Globus pallidus (tissue), 1 donor: ENCODE measurements at regions not wholly inside any gene's neighbourhood (a gene's known extent, or its start where the extent isn't known, plus 50 kb on each side); places are given as distances from the start of the nearest gene placed in this dataset.

Source experiments
- DNase-seq: peaks from one replicate; pipeline ENCODE4 v3.0.0-alpha.2; 2015; ENCODE audit warnings: low spot score

DNA sequence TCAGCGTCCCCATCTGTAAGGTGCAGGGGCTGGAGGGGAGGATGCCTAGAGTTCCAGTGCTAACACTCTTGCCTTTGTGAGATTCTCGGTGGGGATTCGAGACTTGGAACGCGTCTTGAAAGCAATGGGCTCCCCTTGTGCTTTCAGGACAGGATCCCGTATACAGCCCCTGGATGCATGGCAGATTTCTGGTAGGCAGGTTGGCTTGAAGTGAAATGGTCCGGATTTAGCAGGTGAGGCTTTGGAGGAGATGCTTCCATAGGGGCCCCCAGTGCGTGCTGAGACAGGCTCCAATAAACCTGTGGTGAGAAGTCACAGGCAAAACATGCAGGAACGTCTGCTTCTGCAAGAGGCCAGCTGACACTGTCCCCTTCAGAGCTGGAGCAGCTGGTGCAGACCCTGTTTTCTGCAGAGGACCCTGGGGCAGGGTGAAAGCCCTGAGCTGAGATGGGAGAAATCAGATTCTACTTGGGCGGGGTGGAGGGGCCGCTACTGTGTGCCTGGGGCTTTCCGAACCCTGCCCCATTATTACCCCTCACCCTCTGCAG, 270.4 kb downstream of the PTPRU start:
- no peak for DNase-seq

DNA sequence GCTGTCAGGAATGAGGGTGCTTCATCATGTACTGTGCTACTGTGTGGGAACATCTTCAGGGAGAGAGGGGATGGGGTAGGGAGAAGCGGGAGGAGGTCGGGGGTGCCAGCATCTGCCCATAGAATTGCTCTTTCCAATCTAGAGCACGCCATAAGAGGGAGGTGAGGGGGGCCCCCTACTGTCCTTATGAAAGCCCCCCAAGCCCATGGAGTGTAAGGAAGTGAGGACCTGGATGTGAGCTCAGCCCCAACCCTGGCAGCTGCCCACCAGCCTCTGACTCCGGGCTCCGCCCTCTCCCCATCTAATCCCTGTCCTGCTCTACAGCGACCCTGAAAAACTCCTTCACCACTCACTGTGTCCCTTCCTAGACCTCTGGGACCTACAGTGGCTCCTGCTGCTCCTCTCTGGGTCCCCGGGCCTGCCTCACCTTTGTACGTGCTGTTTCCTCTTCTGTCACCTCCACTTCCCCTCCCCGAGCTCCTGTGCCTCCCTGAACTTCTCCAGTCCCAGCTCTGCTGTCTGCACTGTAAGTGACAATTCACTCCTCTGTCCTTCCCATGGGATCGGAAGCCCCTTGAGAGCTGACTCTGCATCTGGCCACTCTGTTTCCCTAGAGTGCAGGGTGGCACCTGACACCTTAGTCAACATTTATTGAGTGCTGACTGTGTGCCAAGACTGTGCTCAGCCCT, 269.4 kb downstream of the PTPRU start:
- no peak for DNase-seq

DNA sequence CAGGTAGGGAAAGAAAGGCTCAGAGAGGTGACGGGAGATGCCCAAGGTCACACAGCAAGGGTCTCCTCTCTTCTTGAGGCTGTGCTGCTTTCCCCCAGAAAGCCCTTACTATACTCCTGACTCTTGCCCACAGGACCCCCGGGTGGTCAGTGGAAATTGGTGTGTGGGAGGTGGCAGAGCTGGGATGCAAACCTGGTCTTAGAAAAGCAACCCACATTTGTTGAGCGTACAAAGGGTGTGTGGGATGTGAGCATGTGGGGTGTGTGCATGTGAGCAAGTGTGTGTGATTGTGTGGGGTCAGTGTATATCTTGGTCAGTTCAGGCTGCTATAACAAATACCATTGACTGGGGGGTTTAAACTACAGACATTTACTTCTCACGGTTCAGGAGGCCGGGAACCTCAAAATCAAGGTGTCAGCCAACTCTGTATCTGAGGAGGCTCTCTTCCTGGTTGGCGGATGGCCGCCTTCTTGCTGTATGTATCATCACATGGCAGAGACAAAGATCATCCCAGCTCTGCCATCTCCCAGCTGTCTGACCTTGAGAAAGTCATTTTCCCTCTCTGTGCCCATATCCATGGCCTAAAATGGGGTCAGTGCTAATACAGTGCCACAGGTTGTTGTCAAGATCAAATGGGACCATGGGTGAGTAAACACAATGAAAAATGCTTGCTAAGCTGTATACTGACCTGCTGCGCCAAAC, 268.5 kb downstream of the PTPRU start:
- DNase-seq, result no peak

DNA sequence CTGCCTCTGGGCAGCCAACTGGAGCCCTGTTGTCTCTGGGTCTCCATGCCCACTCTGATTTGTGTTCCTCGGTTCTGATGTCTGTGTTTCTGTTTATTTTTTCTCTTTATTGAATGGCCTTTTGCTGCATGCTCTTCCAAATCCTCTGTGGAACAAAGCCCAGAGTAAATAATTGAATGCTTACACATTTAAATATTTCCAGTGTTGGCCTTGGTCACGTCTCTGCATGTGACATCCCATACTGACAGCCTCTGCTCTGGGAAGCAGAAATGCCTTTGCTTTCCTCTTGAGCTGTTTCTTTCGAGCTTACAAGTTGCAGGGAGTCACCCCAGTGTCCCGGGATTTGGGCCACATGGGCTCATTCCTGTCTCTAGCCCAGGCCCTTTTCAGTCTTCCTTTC, 267.9 kb downstream of the PTPRU start:
- no peak for DNase-seq

DNA sequence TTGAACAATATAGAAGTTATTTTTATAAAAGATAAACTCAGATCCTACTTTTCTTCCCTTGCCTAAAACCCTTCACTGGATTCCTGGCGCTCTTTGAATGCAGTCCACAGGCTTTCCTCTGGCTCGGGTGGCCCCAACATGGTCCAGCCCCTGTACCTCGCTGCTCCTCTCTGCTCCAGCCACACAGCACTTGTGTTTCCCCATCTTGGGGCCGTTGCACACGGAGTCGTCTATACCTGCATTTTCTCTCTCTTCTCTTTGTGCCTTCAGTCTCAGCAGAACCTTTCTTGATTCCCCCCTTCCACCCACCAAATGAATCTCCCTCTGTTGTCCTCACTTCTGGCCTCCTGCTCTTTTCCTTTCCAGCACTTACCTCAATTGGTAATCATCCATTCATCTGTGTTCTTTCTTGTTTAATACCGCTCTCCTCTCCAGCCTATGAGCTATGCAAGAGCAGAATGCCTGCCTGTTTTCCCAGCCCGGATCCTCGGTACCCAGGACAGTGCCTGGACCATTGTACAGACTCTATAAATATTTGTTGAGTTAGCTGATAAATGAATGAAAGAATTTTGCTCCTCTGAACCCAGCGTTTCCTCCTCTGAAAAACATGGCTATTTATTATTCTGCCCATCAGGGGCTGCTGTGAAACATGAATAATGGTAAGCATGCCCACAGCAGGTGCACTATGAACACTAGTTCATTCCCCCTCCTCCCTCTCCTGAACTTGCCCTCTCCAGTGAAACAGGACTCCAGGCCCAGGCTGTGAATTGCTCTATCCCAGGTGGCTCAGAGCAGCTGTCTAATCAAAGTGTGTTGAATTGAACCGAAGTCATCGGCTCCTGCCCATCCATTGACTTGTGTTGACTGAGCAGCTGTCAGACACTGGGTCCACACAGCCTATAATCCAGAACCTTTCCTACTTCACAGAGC, 266.9 kb downstream of the PTPRU start:
- no peak for DNase-seq

DNA sequence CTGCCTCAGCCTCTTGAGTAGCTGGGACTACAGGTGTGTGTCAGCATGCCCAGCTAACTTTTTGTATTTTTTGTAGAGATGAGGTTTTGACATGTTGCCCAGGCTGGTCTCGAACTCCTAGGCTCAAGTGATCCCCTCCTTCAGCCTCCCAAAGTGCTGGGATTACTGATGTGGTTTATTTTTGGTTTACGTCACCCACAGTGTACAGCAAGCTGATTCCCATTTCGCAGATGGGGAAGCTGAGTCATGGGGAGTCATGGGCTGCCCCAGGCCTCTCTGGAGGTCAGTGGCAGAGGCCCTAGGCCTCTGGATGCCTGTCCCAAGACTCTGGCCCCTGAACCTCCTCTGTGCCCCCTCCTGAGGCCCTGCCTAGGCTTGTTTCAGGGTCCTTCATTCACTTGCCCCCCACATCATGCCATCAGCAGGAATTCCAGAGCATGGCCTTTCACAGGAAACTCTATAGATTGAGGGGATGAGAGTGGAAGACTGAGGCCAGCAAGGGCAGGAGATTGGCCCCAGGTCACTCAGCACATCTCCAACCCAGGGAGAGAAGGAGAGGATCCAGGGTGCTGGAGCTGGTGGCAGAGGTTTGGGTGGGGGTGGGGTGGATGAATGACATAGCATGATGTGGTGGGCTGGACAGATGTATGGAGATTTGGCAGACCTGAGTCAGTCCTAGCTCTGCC, 266.0 kb downstream of the PTPRU start:
- no peak for DNase-seq

DNA sequence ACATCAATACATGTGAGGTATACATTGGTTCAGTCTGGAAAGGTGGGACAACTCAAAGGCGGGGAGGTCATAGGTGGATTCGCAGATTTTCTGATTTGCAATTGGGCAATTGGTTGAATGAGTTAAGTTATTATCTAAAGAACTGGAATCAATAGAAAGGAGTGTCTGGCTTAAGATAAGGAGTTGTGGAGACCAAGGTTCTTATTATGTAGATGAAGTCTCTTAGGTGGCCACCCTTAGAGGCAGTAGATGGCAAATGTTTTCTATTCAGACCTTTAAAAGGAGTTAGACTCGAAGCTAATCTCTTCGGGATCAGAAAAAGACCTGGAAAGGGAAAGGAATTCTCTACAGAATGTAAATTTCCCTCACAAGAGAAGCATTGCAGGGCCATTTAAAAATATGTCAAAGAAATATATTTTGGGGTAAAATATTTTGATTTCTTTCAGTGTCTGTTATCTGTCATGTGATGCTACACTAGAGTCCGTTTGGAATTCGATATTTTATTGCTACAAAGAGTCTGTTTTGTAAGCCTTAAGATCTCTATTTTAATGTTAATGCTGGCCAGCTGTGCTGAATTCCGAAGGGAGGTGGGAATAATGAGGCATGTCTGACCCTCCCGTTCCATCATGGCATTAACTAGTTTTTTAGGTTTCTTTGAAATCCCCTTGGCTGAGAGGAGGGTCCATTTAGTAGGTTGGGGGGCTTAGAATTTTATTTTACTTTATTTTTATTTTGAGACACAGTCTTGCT, 265.1 kb downstream of the PTPRU start:
- no peak for DNase-seq

DNA sequence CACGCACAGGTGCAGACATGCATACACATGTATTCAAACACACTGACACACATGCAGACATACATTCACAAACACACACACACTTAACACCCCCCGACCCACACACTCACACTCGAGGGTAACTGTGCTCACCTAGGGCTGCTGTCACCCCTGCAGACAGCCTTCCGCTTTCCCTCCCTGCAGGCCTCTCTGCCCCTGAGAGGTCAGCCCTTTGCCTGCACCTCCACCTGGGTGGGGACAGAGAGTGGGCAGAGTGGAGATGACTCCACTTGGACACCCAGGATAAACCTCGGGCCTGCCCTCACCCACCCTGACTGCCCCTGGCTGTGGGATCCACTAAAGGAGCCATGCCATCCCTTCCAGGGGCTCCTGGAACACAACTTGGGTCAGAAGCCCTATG, 264.3 kb downstream of the PTPRU start:
- DNase-seq, result no peak

DNA sequence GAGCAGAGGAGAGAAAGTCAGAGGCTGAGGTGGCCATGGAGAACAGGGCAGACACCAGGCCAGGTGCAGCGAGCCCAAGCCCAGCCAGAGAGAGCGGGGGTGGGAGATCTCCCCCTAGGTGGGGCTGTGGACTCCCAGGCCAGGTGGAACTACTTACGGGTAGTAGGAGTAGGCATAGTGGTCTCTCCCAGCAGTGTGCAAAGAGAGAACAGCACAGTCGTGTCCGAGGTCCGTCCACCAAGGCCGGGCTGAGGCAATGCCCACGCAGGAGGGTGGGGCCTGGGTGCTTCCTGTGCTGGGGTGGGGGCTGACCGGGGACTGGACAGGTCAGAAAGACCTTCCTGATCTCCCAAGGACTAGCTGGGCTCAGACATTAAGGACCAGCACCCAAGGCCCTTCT, 263.7 kb downstream of the PTPRU start:
- DNase-seq, result no peak

DNA sequence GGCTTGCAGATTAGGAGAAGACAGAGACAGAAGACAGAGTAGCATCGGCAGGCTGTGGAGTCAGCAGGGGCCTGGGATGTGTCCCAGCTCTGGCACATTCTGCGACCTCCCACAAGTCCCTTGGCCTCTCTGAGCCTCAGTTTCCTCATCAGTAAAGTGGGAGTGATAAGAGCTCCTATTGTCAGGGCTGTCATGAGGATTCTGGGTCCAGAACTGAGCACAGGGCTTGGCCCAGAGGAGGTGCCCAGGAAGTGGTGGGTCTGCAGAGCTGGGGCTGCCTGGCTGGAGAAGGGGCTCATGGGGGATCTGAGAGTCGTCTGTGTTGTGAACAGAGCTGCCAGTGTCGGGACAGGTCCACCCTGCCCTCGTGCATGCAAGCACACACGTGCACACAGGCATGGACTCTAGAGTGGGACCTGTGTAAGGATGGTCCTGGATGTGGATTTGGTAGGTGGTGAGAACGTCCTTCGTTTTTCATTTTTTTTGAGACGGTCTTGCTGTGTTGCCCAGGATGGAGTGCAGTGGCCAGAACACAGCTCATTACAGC, 262.9 kb downstream of the PTPRU start:
- no peak for DNase-seq

DNA sequence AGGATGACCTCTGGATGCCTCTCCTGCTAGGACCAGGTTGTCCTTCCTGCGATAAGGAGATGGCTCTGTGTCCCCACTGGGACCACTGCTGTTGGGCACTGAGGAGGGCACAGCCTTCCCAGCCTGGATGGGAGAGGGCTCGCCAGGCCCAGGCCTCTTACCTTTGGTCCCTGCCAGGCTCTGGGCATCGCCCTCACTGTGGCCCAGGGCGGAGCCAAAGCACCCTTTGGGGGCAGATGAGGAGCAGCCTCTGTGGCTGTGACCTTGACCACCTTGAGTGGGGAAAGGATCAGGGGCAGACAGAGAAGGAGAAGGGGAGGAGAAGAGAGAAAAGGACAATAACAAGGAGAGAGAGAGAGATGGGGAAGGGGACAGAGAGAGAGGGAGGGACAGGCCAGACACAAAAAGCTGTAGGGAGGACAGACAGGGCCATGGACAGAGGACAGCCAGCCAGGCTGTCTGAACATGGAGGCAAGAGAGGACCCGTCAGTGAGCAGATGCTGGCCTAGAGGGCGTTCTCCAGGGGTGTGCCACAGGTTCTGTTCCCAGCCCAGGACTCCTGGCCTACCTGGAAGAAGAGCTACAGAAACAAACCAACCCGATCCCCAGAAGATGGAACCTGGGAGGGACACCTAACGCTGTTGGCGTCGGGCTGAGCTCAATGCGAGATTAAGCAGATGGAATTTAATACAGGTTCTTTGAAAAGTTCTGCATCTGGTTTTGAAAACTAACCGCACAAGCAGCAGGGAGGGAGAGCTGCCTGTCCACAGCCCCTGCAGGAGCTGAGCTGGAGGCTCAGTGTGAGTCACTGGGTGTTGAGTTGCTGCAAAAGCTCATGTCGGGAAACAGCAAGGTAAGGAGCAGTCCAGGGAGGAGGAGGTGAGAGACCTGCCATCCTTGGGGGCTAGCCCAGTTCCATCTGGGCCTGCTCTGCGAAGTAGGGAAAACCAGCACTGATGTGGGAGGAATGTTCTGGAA, 262.1 kb downstream of the PTPRU start:
- DNase-seq, result no peak

DNA sequence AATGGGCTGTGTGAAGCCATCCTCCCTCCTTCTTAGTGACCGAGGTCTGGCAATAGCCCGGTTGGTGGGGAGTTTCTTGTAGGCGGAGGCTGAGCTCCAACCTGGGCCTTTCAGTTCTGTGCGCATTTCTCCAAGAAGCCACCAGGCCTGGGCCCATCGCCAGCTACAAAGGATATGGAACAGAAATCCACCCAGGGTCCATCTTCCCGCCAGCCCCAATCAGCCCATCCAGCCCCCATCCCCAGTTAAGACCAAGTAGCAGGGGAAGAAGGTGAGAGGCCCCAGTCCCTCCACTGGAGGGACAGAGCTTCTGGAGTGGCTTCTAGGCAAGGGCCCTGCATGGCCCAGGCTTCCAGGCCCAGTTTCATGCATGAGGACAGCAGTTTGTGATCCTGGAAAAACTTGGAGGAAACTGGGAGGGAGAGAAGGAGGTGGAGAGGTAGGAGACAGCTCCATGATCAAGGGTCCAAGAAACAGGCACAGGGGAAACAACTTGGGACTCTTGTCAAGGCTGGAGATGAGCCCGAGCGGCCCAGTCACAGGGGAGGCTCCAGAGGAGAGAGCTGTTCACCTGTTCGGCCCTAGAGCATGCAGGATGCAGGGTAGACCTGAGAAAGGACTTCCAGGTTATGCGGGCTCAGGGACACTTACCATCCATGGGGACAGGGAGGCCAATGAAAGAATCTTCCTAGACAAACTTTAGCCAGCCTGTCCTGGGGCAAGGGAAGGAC, 261.2 kb downstream of the PTPRU start:
- no peak for DNase-seq

DNA sequence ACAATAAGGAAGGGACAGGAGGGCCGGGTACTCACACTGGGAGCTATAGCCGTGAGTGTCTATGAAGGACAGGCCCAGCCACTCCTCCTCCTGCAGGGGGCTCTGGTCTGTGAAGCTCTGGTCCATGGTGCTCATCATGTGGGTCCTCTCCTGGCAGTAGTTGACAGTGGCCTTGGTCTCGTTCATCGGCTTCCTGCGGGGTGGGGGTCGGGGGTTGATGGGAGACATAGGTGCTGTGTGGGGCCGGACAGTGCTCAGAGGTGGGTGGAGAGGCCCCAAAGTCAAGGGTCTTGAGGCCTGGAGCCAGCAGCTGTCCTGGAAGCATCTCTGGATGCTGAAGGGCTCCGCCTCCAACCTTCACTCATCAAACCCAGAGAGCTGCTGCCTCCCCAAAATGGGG, 260.4 kb downstream of the PTPRU start:
- DNase-seq, result no peak

DNA sequence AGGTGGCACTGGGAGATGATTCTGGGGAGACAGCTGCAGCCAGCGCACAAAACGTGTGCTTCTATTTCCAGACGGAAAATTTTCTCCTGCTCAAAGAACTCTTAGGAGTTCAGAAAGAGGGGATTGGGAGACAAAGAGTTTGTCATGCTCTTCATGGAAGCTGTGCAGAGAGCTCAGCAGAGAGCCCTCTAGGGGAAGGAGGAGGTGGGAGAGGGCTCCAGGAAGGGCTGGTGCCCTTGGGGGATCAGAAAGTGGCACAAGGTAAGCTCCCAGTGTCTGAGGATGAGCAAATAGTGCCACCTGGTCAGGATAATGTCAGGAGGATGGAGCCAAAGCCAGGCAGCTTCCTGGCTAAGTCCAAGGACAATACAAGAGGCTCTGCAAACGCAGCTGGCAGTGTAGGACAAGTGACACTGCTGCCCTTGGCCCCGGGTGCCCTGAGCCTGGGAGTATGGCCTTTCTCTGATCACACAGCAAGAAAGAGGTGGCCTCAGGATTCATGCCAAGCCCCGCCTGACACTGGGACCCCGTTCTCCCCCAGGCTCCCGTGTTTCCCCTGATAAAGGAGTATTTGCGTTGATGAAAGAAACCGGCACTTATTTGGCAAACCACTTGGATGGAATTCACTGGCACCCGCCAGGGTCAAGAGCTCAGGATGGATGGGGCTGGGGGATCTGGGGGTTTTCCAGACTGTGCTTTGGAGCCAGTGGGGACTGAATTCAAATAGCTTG, 254.0 kb downstream of the PTPRU start:
- no peak for DNase-seq

DNA sequence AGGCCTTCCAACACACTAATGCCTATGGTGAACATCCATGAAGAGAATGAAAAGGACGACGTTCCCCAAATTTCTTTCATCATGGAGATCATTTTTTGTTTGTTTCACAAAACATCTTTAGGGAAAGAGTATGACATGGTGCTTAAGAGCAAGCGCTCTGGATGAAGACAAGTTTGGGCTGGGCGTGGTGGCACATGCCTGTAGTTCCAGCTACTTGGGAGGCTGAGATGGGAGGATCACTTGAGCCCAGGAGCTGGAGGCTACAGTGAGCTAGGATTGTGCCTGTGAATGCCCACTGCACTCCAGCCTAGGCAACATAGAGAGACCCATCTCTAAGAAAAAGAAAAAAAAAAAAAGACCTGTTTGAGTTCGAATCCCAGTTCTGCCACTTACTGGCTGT, 253.1 kb downstream of the PTPRU start:
- no peak for DNase-seq

DNA sequence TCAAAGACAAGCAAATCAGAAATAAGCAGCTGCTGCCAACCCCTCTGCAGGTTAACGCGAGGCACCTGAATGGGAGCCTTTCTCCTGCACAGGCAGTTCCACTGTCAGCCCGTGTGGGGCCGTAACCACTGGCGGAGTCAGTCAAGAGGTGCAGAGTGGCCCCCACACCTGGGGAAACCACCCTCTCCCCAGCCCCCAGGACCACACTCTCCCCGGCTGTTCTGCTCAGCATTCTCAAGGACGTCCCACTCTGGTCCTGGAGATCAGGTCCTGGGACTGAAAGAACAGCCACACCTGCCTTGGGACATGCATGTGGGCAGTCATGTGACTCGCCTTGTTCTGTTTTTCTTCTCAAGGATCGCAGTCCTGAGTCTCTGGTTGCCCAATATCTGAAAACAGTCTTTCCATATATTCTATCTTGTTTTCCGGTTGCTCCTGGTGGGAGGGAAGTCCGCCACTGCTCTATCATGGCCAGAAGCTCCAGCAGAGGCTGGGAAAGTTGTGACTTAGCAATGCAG, 252.5 kb downstream of the PTPRU start:
- DNase-seq, result no peak

DNA sequence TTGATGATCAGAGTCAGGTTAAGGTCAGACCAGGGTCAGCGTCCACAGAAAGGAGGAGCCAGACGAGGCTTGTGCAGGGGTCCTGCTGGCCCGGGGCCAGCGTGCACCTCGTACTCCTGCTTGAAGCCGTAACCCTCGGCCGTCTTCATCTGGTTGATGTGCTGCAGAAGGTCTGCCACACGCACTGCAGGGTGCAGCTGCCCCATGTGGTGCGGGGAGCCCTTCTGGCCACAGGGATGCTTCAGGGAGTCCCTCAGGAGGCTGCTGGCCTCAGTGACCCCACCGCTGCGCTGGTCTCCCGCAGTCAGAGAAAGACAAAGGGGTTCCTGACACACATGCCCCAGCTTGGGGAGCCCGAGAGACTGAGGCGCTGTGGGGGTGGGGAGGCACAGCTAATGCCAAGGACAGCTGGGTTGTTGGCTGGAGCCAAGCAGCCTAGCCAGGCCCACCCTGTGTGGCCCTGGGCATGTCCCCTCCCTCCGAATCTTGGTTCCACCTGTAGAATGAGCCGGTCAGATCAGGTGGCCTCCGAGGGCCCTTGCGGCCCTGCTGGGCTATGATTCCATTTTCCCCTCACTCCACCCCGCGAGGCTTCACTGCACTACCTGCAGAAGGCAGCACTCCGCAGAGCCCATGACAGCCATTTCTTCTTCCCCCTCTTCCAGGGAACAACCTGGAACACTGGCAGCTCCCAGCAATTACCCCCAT, 251.9 kb downstream of the PTPRU start:
- no peak for DNase-seq
